Ishikawa (cell line): ENCODE measurements at regions not wholly inside any gene's neighbourhood (a gene's known extent, or its start where the extent isn't known, plus 50 kb on each side); places are given as distances from the start of the nearest gene placed in this dataset.

Experiments used
- CEBPB ChIP-seq: IDR thresholded peaks from 2 replicates; pipeline ENCODE4 v1.6.1; 2012
- CREB1 ChIP-seq: IDR thresholded peaks from 2 replicates; pipeline ENCODE4 v1.6.1; 2012; ENCODE audit warnings: low read depth
- EGR1 ChIP-seq: IDR thresholded peaks from 2 replicates; pipeline ENCODE4 v1.6.1; 2012
- EP300 ChIP-seq: IDR thresholded peaks from 2 replicates; pipeline ENCODE4 v1.6.1; 2012; ENCODE audit warnings: borderline replicate concordance
- FOXM1 ChIP-seq: IDR thresholded peaks from 2 replicates; pipeline ENCODE4 v1.6.1; 2012; ENCODE audit warnings: low read depth, borderline replicate concordance
- MAX ChIP-seq: IDR thresholded peaks from 2 replicates; pipeline ENCODE4 v1.6.1; 2012
- NFIC ChIP-seq: IDR thresholded peaks from 2 replicates; pipeline ENCODE4 v1.6.1; 2012
- RAD21 ChIP-seq: IDR thresholded peaks from 2 replicates; pipeline ENCODE4 v1.6.1; 2012; ENCODE audit warnings: low read depth
- TAF1 ChIP-seq: IDR thresholded peaks from 2 replicates; pipeline ENCODE4 v1.6.1; 2012; ENCODE audit warnings: low read depth, mild to moderate bottlenecking
- TCF12 ChIP-seq: IDR thresholded peaks from 2 replicates; pipeline ENCODE4 v1.6.1; 2012; ENCODE audit warnings: low read depth
- TEAD4 ChIP-seq: IDR thresholded peaks from 2 replicates; pipeline ENCODE4 v1.6.1; 2012
- USF1 ChIP-seq: IDR thresholded peaks from 2 replicates; pipeline ENCODE4 v1.6.1; 2012
- YY1 ChIP-seq: IDR thresholded peaks from 2 replicates; pipeline ENCODE4 v1.6.1; 2012; ENCODE audit warnings: low read depth
- ZBTB7A ChIP-seq: IDR thresholded peaks from 2 replicates; pipeline ENCODE4 v1.6.1; 2012; ENCODE audit warnings: low read depth
- TF ChIP-seq, protein P1 (sequence below): IDR thresholded peaks from 2 replicates; pipeline ENCODE4 v1.6.1; 2012; ENCODE audit warnings: low read depth, mild to moderate bottlenecking

GRCh38 chr5:87900419-87900818 lies 368.2 kb downstream of the TMEM161B start:
- no peak for TF ChIP-seq FOXM1
- no peak for TF ChIP-seq EGR1
- TF ChIP-seq USF1: no peak
- TF ChIP-seq YY1: no peak
- no peak for TF ChIP-seq TCF12
- TF ChIP-seq, protein P1, sequence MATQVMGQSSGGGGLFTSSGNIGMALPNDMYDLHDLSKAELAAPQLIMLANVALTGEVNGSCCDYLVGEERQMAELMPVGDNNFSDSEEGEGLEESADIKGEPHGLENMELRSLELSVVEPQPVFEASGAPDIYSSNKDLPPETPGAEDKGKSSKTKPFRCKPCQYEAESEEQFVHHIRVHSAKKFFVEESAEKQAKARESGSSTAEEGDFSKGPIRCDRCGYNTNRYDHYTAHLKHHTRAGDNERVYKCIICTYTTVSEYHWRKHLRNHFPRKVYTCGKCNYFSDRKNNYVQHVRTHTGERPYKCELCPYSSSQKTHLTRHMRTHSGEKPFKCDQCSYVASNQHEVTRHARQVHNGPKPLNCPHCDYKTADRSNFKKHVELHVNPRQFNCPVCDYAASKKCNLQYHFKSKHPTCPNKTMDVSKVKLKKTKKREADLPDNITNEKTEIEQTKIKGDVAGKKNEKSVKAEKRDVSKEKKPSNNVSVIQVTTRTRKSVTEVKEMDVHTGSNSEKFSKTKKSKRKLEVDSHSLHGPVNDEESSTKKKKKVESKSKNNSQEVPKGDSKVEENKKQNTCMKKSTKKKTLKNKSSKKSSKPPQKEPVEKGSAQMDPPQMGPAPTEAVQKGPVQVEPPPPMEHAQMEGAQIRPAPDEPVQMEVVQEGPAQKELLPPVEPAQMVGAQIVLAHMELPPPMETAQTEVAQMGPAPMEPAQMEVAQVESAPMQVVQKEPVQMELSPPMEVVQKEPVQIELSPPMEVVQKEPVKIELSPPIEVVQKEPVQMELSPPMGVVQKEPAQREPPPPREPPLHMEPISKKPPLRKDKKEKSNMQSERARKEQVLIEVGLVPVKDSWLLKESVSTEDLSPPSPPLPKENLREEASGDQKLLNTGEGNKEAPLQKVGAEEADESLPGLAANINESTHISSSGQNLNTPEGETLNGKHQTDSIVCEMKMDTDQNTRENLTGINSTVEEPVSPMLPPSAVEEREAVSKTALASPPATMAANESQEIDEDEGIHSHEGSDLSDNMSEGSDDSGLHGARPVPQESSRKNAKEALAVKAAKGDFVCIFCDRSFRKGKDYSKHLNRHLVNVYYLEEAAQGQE: no peak
- no peak for TF ChIP-seq CEBPB
- no peak for TF ChIP-seq CREB1
- TF ChIP-seq NFIC: no peak

DNA sequence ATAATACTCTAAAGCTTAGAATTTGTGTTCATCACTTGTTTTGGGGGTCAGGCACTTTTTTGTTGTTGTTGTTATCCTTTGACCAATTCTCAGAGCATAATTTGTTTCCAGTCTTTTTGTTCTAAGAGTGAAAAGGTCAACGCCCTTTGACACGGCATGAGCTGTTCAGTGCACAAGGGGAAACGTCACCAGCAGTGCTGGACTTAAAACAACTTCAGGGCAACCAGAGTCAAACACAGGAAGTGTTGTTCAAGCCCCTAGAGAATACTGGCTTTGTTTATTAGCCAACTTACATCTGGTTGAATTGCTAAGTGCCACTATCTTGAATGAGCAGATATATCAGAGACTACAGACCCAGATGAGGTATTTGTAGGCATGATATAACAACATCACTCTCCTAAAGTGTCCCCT lies 368.9 kb downstream of the TMEM161B start:
- no peak for TF ChIP-seq RAD21
- no peak for TF ChIP-seq TEAD4
- no peak for TF ChIP-seq USF1
- no peak for TF ChIP-seq NFIC
- no peak for TF ChIP-seq EGR1
- TF ChIP-seq TCF12: no peak
- no peak for TF ChIP-seq FOXM1
- no peak for TF ChIP-seq MAX
- no peak for TF ChIP-seq TAF1
- no peak for TF ChIP-seq ZBTB7A
- TF ChIP-seq, protein P1: no peak
- TF ChIP-seq CEBPB: no peak
- no peak for TF ChIP-seq CREB1
- no peak for TF ChIP-seq EP300
- TF ChIP-seq YY1: no peak

- TF ChIP-seq TEAD4: no peak
- no peak for TF ChIP-seq EGR1
- TF ChIP-seq MAX: no peak
- TF ChIP-seq CEBPB: no peak
- no peak for TF ChIP-seq EP300
- no peak for TF ChIP-seq RAD21
- TF ChIP-seq CREB1: no peak
- TF ChIP-seq TAF1: no peak
- TF ChIP-seq YY1: no peak
- no peak for TF ChIP-seq TCF12
- TF ChIP-seq NFIC: no peak
- TF ChIP-seq, protein P1: no peak
- no peak for TF ChIP-seq USF1
- TF ChIP-seq ZBTB7A: no peak
Observed at GRCh38 chr5:87899208-87899661, 369.4 kb downstream of the TMEM161B start.

GRCh38 chr5:87898574-87898973 lies 370.1 kb downstream of the TMEM161B start:
- TF ChIP-seq YY1: no peak
- TF ChIP-seq NFIC: no peak
- TF ChIP-seq, protein P1: no peak
- TF ChIP-seq ZBTB7A: no peak
- TF ChIP-seq FOXM1: no peak
- TF ChIP-seq CREB1: no peak
- no peak for TF ChIP-seq CEBPB
- no peak for TF ChIP-seq TEAD4
- TF ChIP-seq USF1: no peak
- no peak for TF ChIP-seq MAX
- TF ChIP-seq EGR1: no peak
- TF ChIP-seq TAF1: no peak
- no peak for TF ChIP-seq RAD21
- no peak for TF ChIP-seq EP300
- no peak for TF ChIP-seq TCF12
